Esophagus (tissue), 2 donors: ENCODE measurements at regions not wholly inside any gene's neighbourhood (a gene's known extent, or its start where the extent isn't known, plus 50 kb on each side); places are given as distances from the start of the nearest gene placed in this dataset.
"Not testable (repeated sequence)": the region's sequence is repeated elsewhere in the genome, so short reads cannot be mapped to it uniquely, and the experiment has no call there.

Source experiments
- H3K27ac ChIP-seq, 2 donors: one replicate each; pipeline ENCODE4 v1.5.1; 2013; ENCODE audit warnings: low read depth in 2 of 2, mild to moderate bottlenecking in 2 of 2, inconsistent platforms in 1 of 2, low read length in 1 of 2, moderate library complexity in 1 of 2
- H3K27me3 ChIP-seq, 2 donors: one replicate each; pipeline ENCODE4 v1.6.1; 2013; ENCODE audit warnings: low read length in 2 of 2, control low read depth in 1 of 2, mild to moderate bottlenecking in 1 of 2; ENCODE audit not compliant: insufficient read depth in 2 of 2, control insufficient read depth in 1 of 2
- H3K36me3 ChIP-seq, 2 donors: one replicate each; pipeline ENCODE4 v1.6.1; 2013; ENCODE audit warnings: low read length in 1 of 2; ENCODE audit not compliant: control insufficient read depth in 2 of 2, insufficient read depth in 2 of 2
- H3K4me1 ChIP-seq, 2 donors: one replicate each; pipeline ENCODE4 v1.6.1; 2013; ENCODE audit warnings: low read length in 1 of 2; ENCODE audit not compliant: control insufficient read depth in 2 of 2, insufficient read depth in 2 of 2
- H3K4me3 ChIP-seq, 2 donors: one replicate each; pipeline ENCODE4 v1.5.1; 2013; ENCODE audit warnings: low read length in 2 of 2, mild to moderate bottlenecking in 2 of 2, low read depth in 1 of 2, moderate library complexity in 1 of 2
- H3K9me3 ChIP-seq, 2 donors: one replicate each; pipeline ENCODE4 v1.6.1; 2013; ENCODE audit warnings: mild to moderate bottlenecking in 2 of 2, low read depth in 1 of 2, low read length in 1 of 2, moderate library complexity in 1 of 2; ENCODE audit not compliant: control insufficient read depth in 2 of 2, insufficient read depth in 1 of 2
- whole genome bisulfite sequencing, 2 donors: extraction: QIAGEN DNeasy Blood & Tissue Kit; methylation state at CpG; one replicate each; pipeline ENCODE4 v1.1.7; 2013; 5-methylcytosine and 5-hydroxymethylcytosine counted together
- donor health status: healthy with polysubstance abuse.
- donor health status: Bipolar disorder and iron deficiency.

DNA sequence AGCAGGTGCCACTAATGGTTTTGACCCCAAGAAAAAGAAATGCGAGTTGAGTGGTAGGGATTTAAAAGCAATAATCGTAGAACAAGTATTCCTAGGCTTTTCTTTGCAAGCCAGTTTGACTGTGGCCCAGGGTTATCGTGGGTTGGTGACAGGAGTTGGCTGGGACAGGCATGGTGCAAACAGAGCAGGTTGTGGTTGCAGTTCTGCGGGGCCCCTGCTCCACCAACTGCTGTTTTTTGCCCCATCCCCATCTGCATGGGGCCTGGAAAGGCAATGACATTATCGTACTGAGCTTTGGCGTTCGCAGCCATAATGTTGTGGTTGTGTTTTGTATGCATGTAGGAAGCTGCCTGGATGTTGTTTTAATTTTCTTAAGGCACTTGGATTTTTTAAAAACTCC is 274.0 kb downstream of the TSN start:
- WGBS, 2 donors, result 86 to 88% methylated on average over 7 of the region's 7 CpGs
- Histone ChIP-seq H3K27me3 (no peaks in the 10 kb centered on the region), H3K4me1 (no peaks in the 10 kb centered on the region), H3K4me3 (no peak overlapping the region), H3K27ac (no peak overlapping the region), H3K9me3 (no peaks in the 10 kb centered on the region), H3K36me3 (no peaks in the 10 kb centered on the region)

GRCh38 chr2:122029945-122030344 is 274.5 kb downstream of the TSN start:
- no peak overlapping the region for H3K27ac ChIP-seq
- WGBS, 2 donors, result 61 to 66% methylated on average over 3 of the region's 3 CpGs
- no peak overlapping the region for H3K4me3 ChIP-seq

DNA sequence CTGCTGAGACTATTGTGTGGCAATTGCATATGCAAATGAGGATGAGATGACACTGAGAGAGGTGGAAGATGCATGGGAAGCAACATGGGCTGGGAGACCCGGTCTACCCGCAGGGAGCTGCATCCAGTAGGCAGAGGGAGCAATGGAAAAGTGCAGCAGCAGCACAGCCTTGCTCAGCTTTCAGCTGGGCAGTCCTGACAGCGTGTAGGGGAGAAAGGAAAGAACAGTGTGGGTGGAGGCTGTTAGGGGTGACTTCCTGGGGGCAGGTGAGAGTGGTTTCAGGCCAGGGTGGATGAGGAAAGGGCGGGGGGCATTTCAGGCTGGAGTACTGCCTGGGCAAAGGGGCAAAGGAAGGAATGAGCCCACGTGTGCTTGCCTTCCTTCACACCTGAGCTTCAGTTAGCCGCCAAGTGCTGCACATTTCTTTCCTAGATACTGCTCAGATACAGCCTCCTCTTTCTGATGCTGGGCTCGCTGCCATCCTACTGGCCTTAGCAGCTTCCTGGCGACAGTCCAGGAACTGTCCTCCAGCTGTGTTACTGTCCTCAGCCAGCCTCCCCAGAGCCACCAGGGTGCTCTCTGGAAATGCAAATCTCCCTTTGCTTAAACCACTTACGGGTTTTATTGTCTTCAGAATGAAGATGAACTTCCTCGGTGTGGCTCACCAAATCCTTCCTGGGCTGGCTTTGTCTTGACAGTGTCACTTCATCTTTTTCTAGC is 276.3 kb downstream of the TSN start:
- H3K9me3 ChIP-seq, result no peaks in the 10 kb centered on the region
- no peak overlapping the region for H3K27ac ChIP-seq
- no peaks in the 10 kb centered on the region for H3K27me3 ChIP-seq
- no peak overlapping the region for H3K4me3 ChIP-seq
- WGBS, 2 donors, result 57 to 61% methylated on average over 10 of the region's 10 CpGs
- no peaks in the 10 kb centered on the region for H3K4me1 ChIP-seq
- H3K36me3 ChIP-seq, result no peaks in the 10 kb centered on the region

More at GRCh38 chr2:122029945-122030344, 274.5 kb downstream of the TSN start:
- Histone ChIP-seq H3K4me1 (no peaks in the 10 kb centered on the region), H3K9me3 (no peaks in the 10 kb centered on the region), H3K36me3 (no peaks in the 10 kb centered on the region), H3K27me3 (no peaks in the 10 kb centered on the region)

DNA sequence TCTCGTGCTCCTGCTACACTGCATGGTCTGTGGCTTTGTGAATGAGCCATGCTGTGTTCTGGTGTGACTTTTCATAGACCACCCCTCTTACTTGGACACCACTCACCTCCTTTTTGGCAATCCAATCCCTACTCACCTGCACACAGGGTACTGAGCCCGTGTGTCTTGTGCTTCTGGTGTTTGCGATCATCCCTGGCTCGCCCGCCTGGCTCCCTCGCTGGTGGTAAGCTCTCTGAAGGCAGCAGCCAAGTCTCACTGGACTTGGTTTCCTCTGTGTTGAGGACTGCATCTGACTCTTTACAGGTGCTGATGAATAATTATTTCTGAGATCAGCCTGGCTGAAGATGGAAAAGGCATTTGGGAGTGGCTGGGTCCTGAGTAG is 276.8 kb downstream of the TSN start:
- no peaks in the 10 kb centered on the region for H3K36me3 ChIP-seq
- WGBS, 2 donors, result 81 to 84% methylated on average over 6 of the region's 6 CpGs

GRCh38 chr2:122033778-122034177 is 278.3 kb downstream of the TSN start:
- H3K4me1 ChIP-seq, result no peaks in the 10 kb centered on the region
- no peak overlapping the region for H3K4me3 ChIP-seq
- 48 to 58% methylated on average over 3 of the region's 3 CpGs for WGBS, 2 donors
- H3K9me3 ChIP-seq, result peaks cover 0 to 3% of the 10 kb centered on the region in 2 donors
- H3K27ac ChIP-seq, result no peak overlapping the region
- H3K36me3 ChIP-seq, result no peaks in the 10 kb centered on the region
- no peaks in the 10 kb centered on the region for H3K27me3 ChIP-seq

More for the DNA sequence above, 276.8 kb downstream of the TSN start:
- no peak overlapping the region for H3K27ac ChIP-seq
- H3K4me3 ChIP-seq, result no peak overlapping the region
- H3K27me3 ChIP-seq, result no peaks in the 10 kb centered on the region
- no peaks in the 10 kb centered on the region for H3K4me1 ChIP-seq
- H3K9me3 ChIP-seq, result peaks cover 0 to 3% of the 10 kb centered on the region in 2 donors

DNA sequence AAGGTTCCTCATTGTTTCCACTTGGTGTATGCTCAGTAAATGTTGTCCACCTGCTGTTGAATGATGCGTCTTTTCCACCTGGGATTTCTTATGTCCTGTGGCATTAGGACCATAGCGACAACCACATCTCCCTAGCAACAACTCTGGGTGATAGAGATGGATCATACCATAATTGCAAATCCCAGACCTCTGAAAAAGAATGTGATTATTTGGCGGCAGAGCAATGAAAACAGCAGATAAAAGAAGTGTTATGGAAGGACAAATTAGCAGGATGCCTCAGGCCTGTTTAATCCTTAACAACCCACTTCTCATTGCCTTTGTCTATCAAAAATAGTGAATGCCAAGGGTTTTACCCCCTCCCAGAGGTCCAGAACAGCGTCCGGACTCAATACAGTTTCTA is 278.9 kb downstream of the TSN start:
- no peak overlapping the region for H3K27ac ChIP-seq
- peaks cover 0 to 3% of the 10 kb centered on the region in 2 donors for H3K9me3 ChIP-seq
- H3K4me1 ChIP-seq, result no peaks in the 10 kb centered on the region
- no peaks in the 10 kb centered on the region for H3K27me3 ChIP-seq
- no peak overlapping the region for H3K4me3 ChIP-seq
- H3K36me3 ChIP-seq, result no peaks in the 10 kb centered on the region
- WGBS, 2 donors, result 65 to 70% methylated on average over 5 of the region's 5 CpGs

DNA sequence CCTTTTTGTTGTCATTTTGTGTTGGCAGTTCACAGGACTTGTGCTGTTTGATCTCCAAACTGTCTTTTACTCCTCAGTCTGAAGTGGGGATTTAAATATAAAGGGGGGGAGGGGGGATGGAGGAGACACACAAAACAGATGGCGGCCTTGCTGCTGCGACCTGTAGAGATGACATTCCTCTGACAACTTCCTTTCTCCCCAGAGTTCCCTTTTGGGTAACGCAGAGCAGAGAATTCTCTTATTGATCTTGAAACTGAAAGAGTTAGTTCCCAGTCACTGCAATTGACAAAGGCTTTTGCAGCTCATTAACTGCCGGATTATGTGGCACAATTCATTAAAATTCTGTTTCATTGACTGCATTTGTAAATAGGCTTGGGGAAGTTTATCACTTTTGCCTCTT is 279.3 kb downstream of the TSN start:
- WGBS, 2 donors, result 38 to 42% methylated on average over 4 of the region's 4 CpGs
- H3K4me3 ChIP-seq, result no peak overlapping the region
- H3K9me3 ChIP-seq, result peaks cover 0 to 3% of the 10 kb centered on the region in 2 donors

GRCh38 chr2:122038816-122039215 is 283.4 kb downstream of the TSN start:
- not testable (repeated sequence) for H3K27ac ChIP-seq, H3K36me3 ChIP-seq, H3K9me3 ChIP-seq, H3K27me3 ChIP-seq, H3K4me1 ChIP-seq, H3K4me3 ChIP-seq
- WGBS, 2 donors, result 64 to 73% methylated on average over 4 of the region's 4 CpGs

More for the DNA sequence above, 279.3 kb downstream of the TSN start:
- H3K27ac ChIP-seq, result no peak overlapping the region
- no peaks in the 10 kb centered on the region for H3K27me3 ChIP-seq
- H3K4me1 ChIP-seq, result no peaks in the 10 kb centered on the region
- H3K36me3 ChIP-seq, result no peaks in the 10 kb centered on the region

DNA sequence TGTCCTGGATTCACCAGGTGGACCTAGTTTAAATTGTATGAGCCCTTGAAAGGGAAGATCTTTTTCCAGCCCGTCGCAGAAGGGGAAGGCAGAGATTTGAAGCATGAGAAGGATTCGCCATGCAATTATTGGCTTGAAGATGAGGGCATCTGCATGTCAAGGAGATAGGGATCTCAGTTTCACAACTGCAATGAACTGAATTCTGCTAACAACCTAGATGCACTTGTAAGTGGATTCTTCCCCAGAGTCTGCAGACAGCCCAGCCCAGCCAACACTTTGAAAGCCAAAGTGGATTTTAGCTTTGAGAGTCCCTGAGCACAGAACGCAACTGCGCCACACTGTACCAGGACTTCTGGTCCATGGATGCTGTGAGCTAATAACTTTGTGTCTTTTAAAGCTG is 286.0 kb downstream of the TSN start:
- Histone ChIP-seq H3K4me3 (no peak overlapping the region), H3K9me3 (peaks cover 0 to 3% of the 10 kb centered on the region in 2 donors)
- WGBS, 2 donors, result 92 to 97% methylated on average over 5 of the region's 5 CpGs

DNA sequence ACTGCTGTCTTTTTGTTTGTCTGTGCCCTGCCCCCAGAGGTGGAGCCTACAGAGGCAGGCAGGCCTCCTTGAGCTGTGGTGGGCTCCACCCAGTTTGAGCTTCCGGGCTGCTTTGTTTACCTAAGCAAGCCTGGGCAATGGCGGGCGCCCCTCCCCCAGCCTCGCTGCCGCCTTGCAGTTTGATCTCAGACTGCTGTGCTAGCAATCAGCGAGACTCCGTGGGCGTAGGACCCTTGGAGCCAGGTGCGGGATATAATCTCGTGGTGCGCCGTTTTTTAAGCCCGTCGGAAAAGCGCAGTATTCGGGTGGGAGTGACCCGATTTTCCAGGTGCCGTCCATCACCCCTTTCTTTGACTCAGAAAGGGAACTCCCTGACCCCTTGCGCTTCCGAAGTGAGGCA is 296.2 kb downstream of the TSN start:
- WGBS, 2 donors, result 93 to 95% methylated on average over 9 to 15 of the region's 20 CpGs
- H3K36me3 ChIP-seq, result not testable (repeated sequence)

More for the DNA sequence above, 286.0 kb downstream of the TSN start:
- Histone ChIP-seq H3K27me3 (no peaks in the 10 kb centered on the region), H3K36me3 (no peaks in the 10 kb centered on the region), H3K4me1 (no peaks in the 10 kb centered on the region), H3K27ac (no peak overlapping the region)

More for the DNA sequence above, 296.2 kb downstream of the TSN start:
- H3K9me3 ChIP-seq, H3K27ac ChIP-seq, H3K4me1 ChIP-seq, H3K4me3 ChIP-seq, H3K27me3 ChIP-seq: not testable (repeated sequence)
